COR-L47 (cell line): ENCODE measurements at regions not wholly inside any gene's neighbourhood (a gene's known extent, or its start where the extent isn't known, plus 50 kb on each side); places are given as distances from the start of the nearest gene placed in this dataset.
"Not testable (repeated sequence)": the region's sequence is repeated elsewhere in the genome, so short reads cannot be mapped to it uniquely, and the experiment has no call there.

Experiments used
- DNase-seq: peaks from one replicate; lab custom pipeline; 2025; lab: John Stamatoyannopoulos, UW

DNA sequence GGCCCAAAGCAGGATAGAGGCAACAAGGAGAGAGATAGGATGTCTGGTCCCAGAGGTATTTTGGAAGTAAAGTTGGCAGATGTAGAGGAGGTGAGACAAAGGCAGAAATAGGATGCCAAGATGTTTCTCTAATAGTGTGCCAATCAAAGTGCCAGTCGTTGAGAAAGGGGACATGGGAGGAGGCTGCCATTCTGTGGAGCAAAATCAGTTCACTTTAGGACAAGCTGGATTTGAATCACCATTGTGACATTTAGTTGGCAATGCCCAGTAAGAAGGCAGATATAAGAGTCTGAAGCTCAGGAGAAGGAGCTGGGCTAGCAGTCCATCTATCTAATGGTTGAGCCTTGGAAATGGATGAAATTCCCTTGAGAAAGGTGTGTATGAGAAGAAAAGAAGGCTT lies 53.8 kb downstream of the ADRB2 start:
- DNase-seq, result no peak

DNA sequence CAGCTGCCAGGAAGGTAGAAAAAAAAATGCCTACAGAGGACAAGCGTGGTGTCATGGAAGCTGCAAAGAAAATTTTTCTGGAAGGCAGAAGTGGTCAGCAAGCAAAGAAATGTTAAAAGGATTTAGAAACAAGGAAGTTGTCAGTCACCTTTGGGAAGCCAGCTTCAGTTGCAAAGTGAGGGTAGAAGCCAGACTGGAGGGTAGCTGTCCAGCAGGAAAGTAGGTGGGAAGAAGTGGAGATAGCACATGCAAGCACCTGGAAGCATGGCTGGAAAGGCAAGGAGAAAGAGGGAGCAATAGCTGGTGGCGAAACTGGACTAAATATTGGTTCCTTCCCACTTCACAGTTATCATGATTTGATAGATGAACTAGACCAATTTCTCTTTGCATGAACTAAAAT lies 54.3 kb downstream of the ADRB2 start:
- no peak for DNase-seq

DNA sequence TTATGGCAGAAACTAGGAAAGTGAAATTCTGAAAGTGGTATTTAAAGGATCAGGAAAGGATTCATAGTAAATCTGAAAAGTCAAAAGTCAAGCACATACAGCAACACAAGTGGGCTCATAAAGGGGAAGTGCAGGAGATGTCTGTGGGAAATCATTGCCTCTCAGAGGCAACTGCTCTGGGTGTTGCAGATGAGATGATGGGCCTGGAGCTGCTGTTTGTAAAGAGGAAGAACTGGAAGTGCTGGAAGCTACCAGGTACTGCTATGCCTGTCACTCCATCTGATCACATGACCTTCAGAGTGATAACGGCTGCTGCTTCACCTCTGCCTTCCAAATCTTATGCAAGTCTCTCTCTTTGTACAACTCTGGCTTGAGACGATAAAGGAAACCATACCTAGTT lies 55.9 kb downstream of the ADRB2 start:
- no peak for DNase-seq

DNA sequence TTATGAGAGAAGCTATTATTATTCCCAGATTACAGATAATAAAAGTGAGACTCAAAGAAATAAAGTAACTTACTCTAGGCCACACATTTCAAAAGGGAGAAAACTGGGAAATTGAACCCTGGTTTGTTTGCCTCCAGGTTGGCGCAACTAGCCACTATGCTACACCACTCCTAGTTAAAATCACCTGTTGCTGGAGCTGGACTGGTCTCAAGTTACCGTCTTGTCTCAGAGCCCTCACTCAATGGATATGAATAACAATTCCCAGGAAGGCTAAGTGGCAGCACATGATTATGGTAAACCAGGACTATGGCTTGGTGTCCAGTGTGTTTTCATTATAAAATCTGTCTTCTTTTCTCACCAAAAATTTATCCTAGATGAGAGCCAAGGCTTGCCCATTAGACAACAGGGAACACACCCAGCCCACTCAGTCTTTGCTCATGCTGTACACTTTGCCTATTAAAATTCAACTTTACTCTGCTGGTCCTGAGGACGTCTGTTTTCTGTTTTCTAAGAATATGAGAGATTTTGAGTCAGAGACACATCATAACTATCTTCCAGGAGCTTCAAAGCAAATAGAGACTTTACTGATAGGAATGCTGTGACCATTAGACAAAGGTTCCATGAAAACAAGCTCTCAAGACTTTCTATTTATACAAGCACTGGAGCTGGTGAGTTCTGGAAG lies 58.1 kb downstream of the ADRB2 start:
- no peak for DNase-seq

DNA sequence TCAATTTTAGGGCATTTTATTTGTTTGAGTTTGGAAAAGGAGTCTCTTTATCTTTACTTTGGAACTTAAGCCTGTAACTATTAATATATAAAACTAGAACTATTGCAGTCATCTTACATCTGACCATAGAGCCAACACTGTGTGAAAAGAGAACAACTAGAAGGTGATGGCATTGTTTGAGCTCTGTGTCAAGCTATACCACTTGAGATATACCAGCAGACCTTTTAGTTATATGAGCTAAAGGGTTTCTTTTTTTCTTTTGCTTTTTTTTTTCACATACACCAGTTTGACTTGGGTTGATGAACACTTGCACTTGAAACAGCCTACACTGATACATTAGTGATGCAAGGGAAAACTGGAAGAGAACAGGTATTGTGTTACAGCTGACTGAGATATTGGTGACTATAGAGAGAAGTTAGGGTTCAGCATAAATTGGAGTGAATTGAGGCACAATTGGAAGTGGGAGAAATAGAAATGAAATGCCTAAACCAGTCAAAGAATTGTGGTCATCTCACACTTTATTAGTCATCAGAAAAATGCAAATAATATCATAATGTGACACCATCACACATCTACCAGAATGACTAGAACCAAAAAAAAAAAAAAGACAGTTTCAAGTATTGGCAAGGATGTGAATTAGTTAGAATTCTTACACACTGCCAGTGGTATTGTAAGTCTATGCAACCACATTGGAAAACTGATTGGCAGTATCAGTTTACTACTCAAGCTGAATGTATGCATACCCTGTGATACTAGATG lies 60.9 kb downstream of the ADRB2 start:
- DNase-seq, result no peak

DNA sequence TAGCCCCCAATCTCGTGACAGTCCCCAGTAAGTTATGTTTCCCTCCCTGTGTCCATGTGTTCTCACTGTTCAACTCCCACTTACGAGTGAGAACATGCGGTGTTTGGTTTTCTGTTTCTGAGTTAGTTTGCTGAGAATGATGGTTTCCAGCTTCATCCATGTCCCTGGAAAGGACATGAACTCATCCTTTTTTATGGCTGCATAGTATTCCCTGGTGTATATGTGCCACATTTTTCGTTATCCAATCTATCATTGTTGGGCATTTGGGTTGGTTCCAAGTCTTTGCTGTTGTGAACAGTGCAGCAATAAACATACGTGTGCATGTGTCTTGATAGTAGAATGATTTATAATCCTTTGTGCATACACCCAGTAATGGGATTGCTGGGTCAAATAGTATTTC lies 63.5 kb downstream of the ADRB2 start:
- DNase-seq, result not testable (repeated sequence)

DNA sequence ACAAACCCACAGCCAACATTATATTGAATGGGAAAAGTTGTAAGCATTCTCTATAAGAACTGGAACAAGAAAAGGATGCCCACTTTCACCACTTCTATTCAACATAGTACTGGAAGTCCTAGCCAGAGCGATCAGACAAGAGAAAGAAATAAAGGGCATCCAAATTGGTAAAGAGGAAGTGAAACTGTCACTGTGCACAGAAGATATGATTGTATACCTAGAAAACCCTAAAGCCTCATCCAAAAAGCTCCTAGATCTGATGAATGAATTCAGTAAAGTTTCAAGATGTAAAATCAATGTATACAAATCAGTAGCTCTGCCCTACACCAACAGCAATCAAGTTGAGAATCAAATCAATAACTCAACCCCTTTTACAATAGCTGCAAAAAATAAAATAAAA lies 69.0 kb downstream of the ADRB2 start:
- not testable (repeated sequence) for DNase-seq

DNA sequence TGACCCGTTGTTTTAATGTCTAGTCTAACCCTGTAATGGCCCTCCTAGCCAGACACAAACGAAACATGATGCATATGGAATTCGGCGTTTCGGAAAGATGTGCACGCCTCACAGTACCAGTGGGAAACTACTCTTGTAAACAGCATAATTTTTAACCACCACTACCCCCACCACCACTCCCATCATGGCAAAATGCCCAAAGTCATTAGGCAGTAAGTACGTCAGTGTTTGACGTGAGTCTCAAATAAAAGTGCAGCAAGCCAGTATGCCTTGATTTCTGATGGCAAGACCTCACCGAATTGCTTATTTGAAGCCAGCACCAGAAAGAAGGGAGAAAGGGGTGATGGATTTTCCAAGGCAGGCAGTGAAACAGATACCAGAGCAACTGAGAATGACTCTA lies 71.4 kb downstream of the ADRB2 start:
- DNase-seq, result peak; percentile 19

DNA sequence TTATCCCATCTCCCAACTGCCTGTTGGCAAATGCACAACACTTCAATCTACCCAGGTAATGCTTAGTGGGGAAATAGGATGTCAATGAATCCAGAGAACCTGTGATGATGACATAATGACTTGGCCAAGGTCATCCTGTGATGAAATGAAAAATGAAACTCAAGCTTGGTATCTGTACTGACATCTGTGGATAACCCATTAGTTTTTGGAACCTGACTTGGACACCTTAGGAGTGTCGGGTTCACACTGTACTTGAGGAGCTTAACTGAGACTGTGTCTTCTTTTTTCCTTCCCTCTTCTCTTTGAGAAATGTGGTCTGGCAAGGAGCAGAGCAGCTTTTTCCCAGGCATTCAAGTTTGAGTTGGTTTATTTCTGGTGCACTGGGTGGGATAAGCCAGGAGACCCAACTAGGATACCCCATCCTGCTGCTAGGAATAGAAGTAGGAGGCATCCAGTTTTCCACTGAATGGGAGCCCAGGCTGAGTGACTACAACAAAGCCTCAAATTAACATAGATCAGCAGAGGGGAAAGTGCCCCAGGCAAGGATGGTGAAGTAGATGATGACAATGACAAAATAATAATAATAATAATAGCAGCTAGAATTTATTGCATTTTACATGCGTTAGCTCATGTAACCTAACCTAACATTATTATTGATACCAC lies 72.1 kb downstream of the ADRB2 start:
- no peak for DNase-seq

DNA sequence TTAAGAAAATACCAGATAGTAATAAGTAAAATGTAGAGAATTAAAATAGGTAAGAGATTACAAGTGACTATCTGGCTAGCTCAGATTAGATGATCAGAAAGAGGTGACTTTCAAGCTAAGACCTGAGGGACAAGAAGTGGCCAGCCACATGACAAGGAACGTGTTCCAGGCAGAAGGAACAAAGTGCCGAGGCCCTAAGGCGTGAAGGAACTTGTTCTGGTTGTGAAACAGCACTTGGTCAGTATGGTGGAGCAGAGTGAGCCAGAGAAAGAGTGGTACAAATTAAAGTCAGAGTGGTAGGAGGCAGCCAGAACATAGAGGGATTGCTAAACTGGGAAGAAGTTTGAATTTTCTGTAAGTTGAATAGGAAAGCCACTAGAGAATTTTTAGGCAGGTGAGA lies 73.6 kb downstream of the ADRB2 start:
- no peak for DNase-seq

DNA sequence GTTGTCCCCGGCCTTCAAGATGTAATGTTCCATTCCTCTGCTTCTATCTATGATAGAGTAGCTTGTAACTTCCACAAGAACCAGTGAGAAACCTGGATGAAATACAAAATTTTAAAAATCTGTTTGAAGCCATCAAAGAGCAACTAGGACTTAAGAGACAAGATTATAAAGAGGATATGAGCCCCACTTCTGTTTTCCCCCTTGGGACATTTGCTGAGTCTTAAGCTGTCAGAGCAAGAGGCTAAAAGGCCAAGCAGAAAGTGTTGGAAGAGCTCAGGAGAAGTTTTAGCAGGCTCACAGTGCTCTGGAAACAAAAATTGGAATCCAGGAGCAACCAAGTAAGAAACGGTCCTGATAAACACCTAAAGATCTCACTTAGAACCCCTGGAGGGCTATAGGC lies 76.1 kb downstream of the ADRB2 start:
- DNase-seq, result no peak

DNA sequence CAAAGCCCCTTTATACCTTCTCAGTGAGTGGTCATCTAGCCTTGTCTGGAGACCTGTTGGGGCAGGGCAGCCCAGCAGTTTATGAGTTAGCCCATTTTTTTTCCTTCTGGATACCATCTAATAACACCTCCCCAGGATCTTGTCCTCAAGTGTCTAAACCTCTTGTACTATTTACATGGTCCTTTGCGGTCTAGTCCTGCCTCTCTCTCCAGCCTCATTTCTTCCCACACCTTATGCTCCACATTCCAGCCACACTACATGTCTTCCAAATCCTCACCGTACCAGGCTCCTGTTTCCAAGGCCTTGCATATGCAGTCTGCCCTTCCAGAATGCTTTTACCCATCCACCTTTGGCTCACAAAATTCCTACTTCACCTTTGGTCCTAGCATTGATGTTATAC lies 77.2 kb downstream of the ADRB2 start:
- DNase-seq, result no peak

DNA sequence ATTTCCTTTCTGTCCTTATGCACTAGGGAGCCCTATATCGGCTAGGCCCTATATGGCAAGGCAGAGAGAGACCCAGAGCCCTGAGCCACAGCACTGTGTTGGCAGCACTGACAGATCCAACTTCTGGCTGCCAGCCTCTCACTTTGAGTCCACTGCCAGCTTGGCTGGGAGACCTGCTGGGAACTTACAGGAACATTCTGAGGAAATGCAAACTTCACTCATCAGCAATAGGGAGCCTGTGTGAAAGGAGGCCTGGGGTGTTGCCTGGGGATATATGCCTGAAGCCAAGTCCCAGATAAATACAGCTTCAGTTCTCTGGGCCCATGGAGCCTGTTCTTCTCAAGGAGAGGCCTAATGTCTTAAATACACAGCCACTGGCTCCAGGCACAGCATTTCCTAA lies 78.0 kb downstream of the ADRB2 start:
- DNase-seq, result no peak

DNA sequence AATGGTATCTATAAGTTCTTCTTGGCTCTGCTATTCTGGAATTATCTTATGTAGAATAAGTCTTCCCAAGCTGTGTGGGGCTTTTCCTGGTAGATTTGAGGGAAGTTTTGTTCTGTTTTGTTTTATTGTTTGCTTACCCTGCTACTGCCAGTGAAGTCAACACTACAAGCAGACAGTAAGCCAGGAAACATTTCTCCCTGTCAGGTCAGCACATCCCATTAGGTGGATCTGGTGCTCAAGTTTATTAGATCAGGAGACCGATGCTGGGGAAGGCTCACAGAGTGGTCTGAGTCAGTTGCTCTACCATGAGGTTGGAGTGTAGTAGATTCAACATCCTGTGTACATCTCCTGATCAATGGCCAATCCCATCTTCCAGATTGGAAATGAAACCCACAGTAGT lies 79.1 kb downstream of the ADRB2 start:
- DNase-seq, result no peak

DNA sequence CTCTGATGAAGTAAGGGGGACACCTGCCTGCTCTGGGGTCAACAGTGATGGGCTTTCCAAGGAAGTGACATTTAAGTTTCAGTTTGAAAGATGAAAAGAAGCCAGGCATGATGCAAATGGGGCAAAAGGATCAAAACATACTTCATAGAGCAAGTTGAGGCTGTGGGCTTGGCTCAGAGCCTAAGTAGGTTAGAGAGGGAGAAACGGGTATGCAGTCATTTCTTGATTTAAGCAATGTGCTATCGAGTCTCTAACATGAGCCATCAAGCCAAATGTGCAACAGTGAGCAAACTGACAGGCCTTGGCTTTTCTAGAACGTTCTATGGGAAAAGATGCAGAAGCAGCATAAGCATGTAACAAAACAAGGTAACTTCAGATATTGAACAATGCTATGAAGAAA lies 80.6 kb downstream of the ADRB2 start:
- DNase-seq, result no peak

DNA sequence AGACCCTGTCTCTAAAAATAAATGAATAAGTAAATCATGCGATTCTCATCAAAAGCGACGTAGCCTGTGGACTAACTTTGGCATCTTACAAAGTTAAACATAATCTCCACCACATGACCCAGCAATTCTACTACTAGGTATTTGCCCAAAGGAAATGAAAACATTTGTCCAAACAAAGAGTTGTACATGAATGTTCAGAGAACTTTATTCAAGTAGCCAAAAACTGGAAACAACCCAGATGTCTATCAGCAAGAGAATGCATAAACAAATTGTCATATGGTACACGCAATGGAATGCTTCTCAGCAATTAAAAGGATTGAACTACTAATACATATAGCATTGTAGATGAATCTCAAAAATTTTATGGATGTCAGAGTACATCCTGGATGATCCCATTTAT lies 82.6 kb downstream of the ADRB2 start:
- no peak for DNase-seq

DNA sequence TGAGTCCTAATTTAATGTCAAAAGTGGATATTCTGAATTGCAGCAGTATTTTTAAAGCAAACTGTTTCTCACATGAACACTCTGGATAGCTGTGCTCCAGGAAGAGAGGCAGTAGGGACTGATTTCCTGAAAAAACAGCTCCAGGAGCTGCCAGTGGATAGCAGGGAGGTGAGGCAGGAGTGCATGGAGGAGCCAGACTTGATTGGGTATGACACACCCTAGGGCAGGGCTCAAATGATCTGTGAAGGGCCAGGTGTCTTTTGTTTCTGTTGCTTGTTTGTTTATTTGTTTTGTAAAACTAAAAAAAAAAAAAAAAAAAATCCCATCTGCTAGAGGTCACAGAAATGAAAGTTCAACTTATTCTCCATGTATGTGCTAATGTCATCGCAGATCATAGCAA lies 83.4 kb downstream of the ADRB2 start:
- DNase-seq, result peak; percentile 31

DNA sequence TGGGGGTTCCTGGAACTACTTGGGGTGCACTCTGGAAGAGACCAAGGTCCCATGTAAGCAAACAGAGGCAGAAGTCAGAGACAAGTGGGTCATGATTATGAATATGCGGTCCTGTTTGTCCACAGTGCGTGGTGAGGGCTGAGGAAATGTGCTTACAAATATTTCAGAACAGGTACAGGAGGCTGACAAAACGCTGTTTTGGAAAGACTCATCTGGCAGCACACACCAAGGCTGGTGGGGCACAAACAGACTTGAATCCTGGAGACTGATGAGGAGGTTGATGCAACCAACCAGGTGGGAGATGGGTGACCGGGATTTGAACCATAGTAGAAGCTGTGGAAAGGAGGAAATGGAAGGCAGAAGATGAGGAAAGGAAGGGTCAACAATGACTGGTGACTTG lies 83.8 kb downstream of the ADRB2 start:
- no peak for DNase-seq

DNA sequence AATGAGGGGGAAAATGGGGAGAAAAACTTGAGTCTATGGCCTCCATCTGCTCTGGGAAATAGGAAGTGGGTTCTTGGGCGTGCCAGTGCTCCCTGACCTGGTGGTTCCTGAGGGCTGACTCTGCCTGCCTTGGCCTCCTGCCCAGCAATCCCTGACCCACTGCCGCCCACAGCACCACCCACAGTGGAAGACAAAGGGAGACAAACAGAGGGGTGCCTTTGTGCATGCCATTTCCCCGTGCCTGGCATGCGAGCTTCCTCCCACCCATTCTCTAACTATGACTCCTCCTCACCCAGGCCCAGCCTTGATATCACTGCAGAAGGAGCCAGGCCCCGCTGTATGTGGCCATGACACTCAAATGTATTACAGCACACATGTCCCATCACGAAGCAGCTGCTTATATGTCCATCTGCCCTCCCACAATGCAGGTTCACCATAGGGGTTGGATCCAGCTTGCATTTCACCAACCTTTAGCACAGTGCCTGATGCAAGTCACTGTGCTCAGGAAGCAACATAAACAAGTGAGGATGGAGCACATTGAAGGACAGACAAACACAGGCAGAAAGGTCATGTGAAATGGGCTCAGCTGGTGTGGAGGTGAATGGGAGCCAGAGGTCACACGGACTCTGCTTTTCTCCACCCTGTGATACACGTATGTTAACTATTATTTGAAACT lies 84.4 kb downstream of the ADRB2 start:
- DNase-seq, result peak; percentile 59

DNA sequence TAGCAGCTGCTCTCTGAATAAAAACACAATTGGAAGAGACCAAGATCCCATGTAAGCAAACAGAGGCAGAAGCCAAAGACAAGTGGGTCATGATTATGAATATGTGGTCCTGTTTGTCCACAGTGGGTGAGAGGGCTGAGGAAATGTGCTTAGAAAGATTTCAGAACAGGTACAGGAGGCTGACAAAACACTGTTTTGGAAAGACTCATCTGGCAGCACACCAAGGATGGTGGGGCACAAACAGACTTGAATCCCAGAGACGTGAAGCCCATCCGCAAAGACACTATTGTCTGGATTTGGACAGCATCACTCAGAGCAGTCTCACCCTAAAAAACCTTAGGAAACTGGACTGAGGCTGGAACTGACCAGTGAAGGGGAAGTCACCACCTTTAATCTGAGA lies 85.0 kb downstream of the ADRB2 start:
- DNase-seq, result no peak

DNA sequence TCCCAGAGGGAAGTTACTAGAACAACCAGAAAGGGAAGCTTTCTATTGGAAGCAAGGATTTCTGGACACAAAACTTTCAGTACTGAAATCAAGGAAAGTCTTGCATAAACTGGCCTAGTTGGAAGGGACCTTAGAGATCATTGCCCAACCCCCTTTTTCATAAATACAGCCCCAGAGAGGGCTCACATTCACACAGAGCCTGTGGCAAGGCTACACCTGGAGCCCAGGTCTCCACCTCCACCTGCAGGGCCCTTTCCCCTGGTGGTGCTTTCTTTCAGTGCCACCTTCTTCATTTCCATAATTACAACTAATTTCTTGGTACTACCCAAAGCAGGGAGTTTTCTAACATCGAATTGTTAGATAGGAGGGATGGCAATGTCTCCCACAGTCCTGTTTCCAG lies 85.7 kb downstream of the ADRB2 start:
- no peak for DNase-seq

DNA sequence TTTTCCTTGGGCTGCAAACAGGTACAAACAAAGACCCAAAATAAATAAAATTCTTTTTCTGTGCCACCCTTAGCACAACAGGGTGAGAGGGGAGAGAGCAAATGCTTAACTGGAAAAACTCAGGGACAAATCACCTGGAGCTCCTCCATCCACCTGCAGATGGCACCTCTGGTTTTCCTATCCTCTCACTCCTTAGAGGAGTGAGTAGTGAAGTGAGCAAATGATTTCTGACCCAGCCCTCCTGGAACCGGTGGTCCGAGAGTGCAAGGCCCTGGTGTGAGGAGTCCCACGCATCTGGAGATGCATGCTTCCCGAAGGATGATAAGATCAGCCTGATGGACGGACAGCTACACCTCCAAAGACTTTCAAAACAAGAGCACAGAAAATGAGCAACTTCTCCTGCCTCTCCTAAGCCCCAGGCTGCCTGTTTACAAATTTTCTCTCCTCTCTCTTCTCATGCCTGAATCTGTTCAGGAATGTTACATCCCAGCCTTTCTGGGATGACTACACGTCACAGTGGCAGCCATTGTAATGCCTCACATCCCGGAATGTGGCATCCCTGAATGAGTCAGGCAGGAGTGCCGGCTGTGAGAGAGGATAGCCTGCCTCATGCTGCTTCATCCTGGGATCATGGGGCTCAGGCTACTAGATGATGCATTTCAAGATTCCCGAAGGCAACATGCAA lies 86.4 kb downstream of the ADRB2 start:
- DNase-seq, result no peak
